Upper lobe of right lung (tissue), 1 donor: ENCODE measurements at regions not wholly inside any gene's neighbourhood (a gene's known extent, or its start where the extent isn't known, plus 50 kb on each side); places are given as distances from the start of the nearest gene placed in this dataset.

Experiments used
- ATAC-seq: fragments of 200-7000 bp; cut with Tn5 transposase; one replicate; pipeline ENCODE4 v1.9.1; 2020; ENCODE audit warnings: mild to moderate bottlenecking, moderate library complexity
- DNase-seq: peaks from one replicate; pipeline ENCODE4 v3.0.0-alpha.2; 2020
- H3K27ac ChIP-seq: fragments of 200-600 bp; one replicate; pipeline ENCODE4 v1.8.0; 2022
- H3K27me3 ChIP-seq: fragments of 200-600 bp; one replicate; pipeline ENCODE4 v1.8.0; 2022; ENCODE audit warnings: mild to moderate bottlenecking
- H3K36me3 ChIP-seq: fragments of 200-600 bp; one replicate; pipeline ENCODE4 v1.8.0; 2022
- H3K4me1 ChIP-seq: fragments of 200-600 bp; one replicate; pipeline ENCODE4 v1.8.0; 2022
- H3K4me3 ChIP-seq: fragments of 200-600 bp; one replicate; pipeline ENCODE4 v1.8.0; 2022; ENCODE audit warnings: mild to moderate bottlenecking
- H3K9me3 ChIP-seq: fragments of 200-600 bp; one replicate; pipeline ENCODE4 v1.8.0; 2022
- CTCF ChIP-seq: fragments of 200-600 bp; IDR thresholded peaks from one replicate; pipeline ENCODE4 v1.8.0; 2022; ENCODE audit warnings: antibody characterized with exemption
- intact Hi-C: fragments of 100-400 bp; cut with DNase I; formaldehyde crosslinking; loops from one replicate; pipeline ENCODE4 v1.11.0; 2022
- donor health status: DM: no; HTN: yes; CAD: no; lungs with severe emphysema.

- Histone ChIP-seq H3K9me3 (no peaks in the 10 kb centered on the region), H3K36me3 (no peaks in the 10 kb centered on the region), H3K4me3 (no peak overlapping the region), H3K27ac (peak overlapping the region; percentile 30), H3K27me3 (no peaks in the 10 kb centered on the region), H3K4me1 (peaks cover 3% of the 10 kb centered on the region)
- ATAC-seq (no peak), DNase-seq (no peak)
- intact Hi-C loops, result no loop called here
- no peak for TF ChIP-seq CTCF
Observed at GRCh38 chr6:150312844-150313584, 55.8 kb upstream of the IYD start.

GRCh38 chr6:150313781-150314180 lies 55.0 kb upstream of the IYD start:
- Histone ChIP-seq H3K36me3 (no peaks in the 10 kb centered on the region), H3K9me3 (no peaks in the 10 kb centered on the region), H3K27me3 (no peaks in the 10 kb centered on the region), H3K27ac (no peak overlapping the region), H3K4me1 (peaks cover 3% of the 10 kb centered on the region), H3K4me3 (no peak overlapping the region)
- no peak for TF ChIP-seq CTCF
- ATAC-seq (no peak), DNase-seq (no peak)
- intact Hi-C loops, result no loop called here

GRCh38 chr6:150314230-150315188 lies 54.3 kb upstream of the IYD start:
- no peak overlapping the region for H3K4me3 ChIP-seq
- H3K27me3 ChIP-seq, result no peaks in the 10 kb centered on the region
- H3K27ac ChIP-seq, result no peak overlapping the region
- ATAC-seq, result no peak
- H3K4me1 ChIP-seq, result peaks cover 3% of the 10 kb centered on the region
- no peak for DNase-seq
- intact Hi-C loops, result no loop called here
- H3K9me3 ChIP-seq, result no peaks in the 10 kb centered on the region
- TF ChIP-seq CTCF, result no peak
- H3K36me3 ChIP-seq, result no peaks in the 10 kb centered on the region

- ATAC-seq, result no peak
- Histone ChIP-seq H3K36me3 (no peaks in the 10 kb centered on the region), H3K27ac (no peak overlapping the region), H3K27me3 (no peaks in the 10 kb centered on the region), H3K9me3 (no peaks in the 10 kb centered on the region), H3K4me3 (no peak overlapping the region), H3K4me1 (peaks cover 3% of the 10 kb centered on the region)
- TF ChIP-seq CTCF, result no peak
- intact Hi-C loops, result no loop called here
- no peak for DNase-seq
Observed at GRCh38 chr6:150315626-150316025, 53.2 kb upstream of the IYD start.

GRCh38 chr6:150316936-150317335 lies 51.9 kb upstream of the IYD start:
- DNase-seq, result no peak
- no peak for TF ChIP-seq CTCF
- Histone ChIP-seq H3K4me3 (no peak overlapping the region), H3K36me3 (no peaks in the 10 kb centered on the region), H3K27ac (no peak overlapping the region), H3K27me3 (no peaks in the 10 kb centered on the region), H3K9me3 (no peaks in the 10 kb centered on the region), H3K4me1 (peaks cover 1% of the 10 kb centered on the region)
- ATAC-seq, result no peak
- intact Hi-C loops, result no loop called here
